ENCODE measurements at regions not wholly inside any gene's neighbourhood (a gene's known extent, or its start where the extent isn't known, plus 50 kb on each side); places are given as distances from the start of the nearest gene placed in this dataset.

- TF ChIP-seq, protein P1, sequence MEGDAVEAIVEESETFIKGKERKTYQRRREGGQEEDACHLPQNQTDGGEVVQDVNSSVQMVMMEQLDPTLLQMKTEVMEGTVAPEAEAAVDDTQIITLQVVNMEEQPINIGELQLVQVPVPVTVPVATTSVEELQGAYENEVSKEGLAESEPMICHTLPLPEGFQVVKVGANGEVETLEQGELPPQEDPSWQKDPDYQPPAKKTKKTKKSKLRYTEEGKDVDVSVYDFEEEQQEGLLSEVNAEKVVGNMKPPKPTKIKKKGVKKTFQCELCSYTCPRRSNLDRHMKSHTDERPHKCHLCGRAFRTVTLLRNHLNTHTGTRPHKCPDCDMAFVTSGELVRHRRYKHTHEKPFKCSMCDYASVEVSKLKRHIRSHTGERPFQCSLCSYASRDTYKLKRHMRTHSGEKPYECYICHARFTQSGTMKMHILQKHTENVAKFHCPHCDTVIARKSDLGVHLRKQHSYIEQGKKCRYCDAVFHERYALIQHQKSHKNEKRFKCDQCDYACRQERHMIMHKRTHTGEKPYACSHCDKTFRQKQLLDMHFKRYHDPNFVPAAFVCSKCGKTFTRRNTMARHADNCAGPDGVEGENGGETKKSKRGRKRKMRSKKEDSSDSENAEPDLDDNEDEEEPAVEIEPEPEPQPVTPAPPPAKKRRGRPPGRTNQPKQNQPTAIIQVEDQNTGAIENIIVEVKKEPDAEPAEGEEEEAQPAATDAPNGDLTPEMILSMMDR (IDR thresholded peaks at IDR 0.05) = no peak
- TF ChIP-seq POLR2A (IDR thresholded peaks at IDR 0.05) = no peak
Observed at GRCh38 chr17:14921936-14922335, 343.2 kb downstream of the PMP22 start.
